ENCODE measurements at regions not wholly inside any gene's neighbourhood (a gene's known extent, or its start where the extent isn't known, plus 50 kb on each side); places are given as distances from the start of the nearest gene placed in this dataset.

- H3K27ac ChIP-seq (replicated peaks): no peak overlapping the region
- DNase-seq (ENCODE audit: low read depth in 1 of 2, low spot score in 1 of 2): no peak
- H3K4me3 ChIP-seq (replicated peaks; ENCODE audit: insufficient read depth, low read length): no peak overlapping the region
- TF ChIP-seq POLR2AphosphoS5 (IDR thresholded peaks at IDR 0.05; ENCODE audit: low read depth): no peak
- no peak for TF ChIP-seq REST (IDR thresholded peaks at IDR 0.05; ENCODE audit: insufficient replicate concordance, low read depth)
- TF ChIP-seq GABPA (IDR thresholded peaks at IDR 0.05; ENCODE audit: low read depth): no peak
- TF ChIP-seq SPI1 (IDR thresholded peaks at IDR 0.05; ENCODE audit: borderline replicate concordance, low read depth): no peak
- TF ChIP-seq CTCF (IDR thresholded peaks at IDR 0.05; ENCODE audit: insufficient read depth, low read length): no peak
- H3K27me3 ChIP-seq (ENCODE audit: insufficient read depth, poor library complexity, severe bottlenecking): no peaks in the 10 kb centered on the region
Observed at GRCh38 chr12:15047611-15048010, 74.8 kb downstream of the PDE6H start.

GRCh38 chr12:15049461-15050153 lies 76.8 kb downstream of the PDE6H start:
- H3K27ac ChIP-seq (replicated peaks): no peak overlapping the region
- TF ChIP-seq GABPA (IDR thresholded peaks at IDR 0.05; ENCODE audit: low read depth): no peak
- no peak for TF ChIP-seq REST (IDR thresholded peaks at IDR 0.05; ENCODE audit: insufficient replicate concordance, low read depth)
- no peak for TF ChIP-seq CTCF (IDR thresholded peaks at IDR 0.05; ENCODE audit: insufficient read depth, low read length)
- no peak for TF ChIP-seq SPI1 (IDR thresholded peaks at IDR 0.05; ENCODE audit: borderline replicate concordance, low read depth)
- TF ChIP-seq POLR2AphosphoS5 (IDR thresholded peaks at IDR 0.05; ENCODE audit: low read depth): no peak
- no peak for DNase-seq (ENCODE audit: low read depth in 1 of 2, low spot score in 1 of 2)
- H3K27me3 ChIP-seq (ENCODE audit: insufficient read depth, poor library complexity, severe bottlenecking): no peaks in the 10 kb centered on the region
- no peak overlapping the region for H3K4me3 ChIP-seq (replicated peaks; ENCODE audit: insufficient read depth, low read length)

DNA sequence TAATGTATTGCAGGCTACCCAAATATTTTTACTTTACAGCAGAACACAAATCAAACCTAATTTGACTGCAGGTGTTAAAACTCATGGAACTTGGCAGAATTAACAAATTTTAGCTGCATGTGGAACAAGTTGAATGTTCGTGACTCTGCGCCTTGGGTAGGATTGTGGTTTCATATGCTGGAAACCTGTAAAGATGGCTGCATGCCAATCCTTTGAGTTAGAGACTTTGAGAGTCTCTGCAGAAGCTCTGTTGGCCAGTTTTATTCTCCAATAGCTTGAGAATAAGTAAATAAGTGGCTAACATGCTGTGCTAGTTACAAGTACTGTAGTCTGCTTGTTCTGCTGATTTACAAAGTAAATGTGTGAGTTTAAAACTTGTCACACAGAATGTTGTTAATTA lies 77.8 kb downstream of the PDE6H start:
- TF ChIP-seq CTCF (IDR thresholded peaks at IDR 0.05; ENCODE audit: insufficient read depth, low read length) (no peak), SPI1 (IDR thresholded peaks at IDR 0.05; ENCODE audit: borderline replicate concordance, low read depth) (no peak), REST (IDR thresholded peaks at IDR 0.05; ENCODE audit: insufficient replicate concordance, low read depth) (no peak), POLR2AphosphoS5 (IDR thresholded peaks at IDR 0.05; ENCODE audit: low read depth) (no peak), GABPA (IDR thresholded peaks at IDR 0.05; ENCODE audit: low read depth) (no peak)
- H3K27me3 ChIP-seq (ENCODE audit: insufficient read depth, poor library complexity, severe bottlenecking): peaks cover 3% of the 10 kb centered on the region
- H3K27ac ChIP-seq (replicated peaks): no peak overlapping the region
- DNase-seq (ENCODE audit: low read depth in 1 of 2, low spot score in 1 of 2): peak in 1 of 2 experiments; percentile 12
- H3K4me3 ChIP-seq (replicated peaks; ENCODE audit: insufficient read depth, low read length): no peak overlapping the region

Measured in HL-60 (cell line).